ENCODE measurements at regions not wholly inside any gene's neighbourhood (a gene's known extent, or its start where the extent isn't known, plus 50 kb on each side); places are given as distances from the start of the nearest gene placed in this dataset.

- TF ChIP-seq NCOA6 (IDR thresholded peaks at IDR 0.05) (no peak), ZNF124 (CRISPR knock-in tag; IDR thresholded peaks at IDR 0.05) (no peak), CBX1 (IDR thresholded peaks at IDR 0.05; ENCODE audit: low read depth) (no peak), MBD1 (CRISPR knock-in tag; IDR thresholded peaks at IDR 0.05) (no peak), ZNF445 (CRISPR knock-in tag; IDR thresholded peaks at IDR 0.05; ENCODE audit: low read depth) (no peak), ZNF212 (CRISPR knock-in tag; IDR thresholded peaks at IDR 0.05) (no peak), ZNF764 (CRISPR knock-in tag; IDR thresholded peaks at IDR 0.05; ENCODE audit: low read depth) (no peak), NFIC (IDR thresholded peaks at IDR 0.05) (peak; percentile 78), TFAM (CRISPR knock-in tag; conservative IDR thresholded peaks at IDR 0.05) (no peak), DPF2 (IDR thresholded peaks at IDR 0.05) (peak; percentile 73), ETV1 (tag; conservative IDR thresholded peaks at IDR 0.05; ENCODE audit: low read depth) (no peak), ARNT (IDR thresholded peaks at IDR 0.05) (no peak), REST (IDR thresholded peaks at IDR 0.05; ENCODE audit: borderline replicate concordance) (no peak), REST (CRISPR knock-in tag; IDR thresholded peaks at IDR 0.05; ENCODE audit: low read depth) (no peak), CGGBP1 (CRISPR knock-in tag; IDR thresholded peaks at IDR 0.05) (no peak), NFYB (IDR thresholded peaks at IDR 0.05; ENCODE audit: extremely low read depth, insufficient read length) (no peak), MCM2 (IDR thresholded peaks at IDR 0.05; ENCODE audit: low read depth) (no peak), CLOCK (CRISPR knock-in tag; IDR thresholded peaks at IDR 0.05; ENCODE audit: borderline replicate concordance) (no peak)
Measured at GRCh38 chr6:43986177-43986825, 141.0 kb downstream of the MRPL14 start (continued).

All from K562 (cell line).